MCF 10A (cell line): ENCODE measurements at regions not wholly inside any gene's neighbourhood (a gene's known extent, or its start where the extent isn't known, plus 50 kb on each side); places are given as distances from the start of the nearest gene placed in this dataset.
"Not testable (repeated sequence)": the region's sequence is repeated elsewhere in the genome, so short reads cannot be mapped to it uniquely, and the experiment has no call there.

Source experiments
- BruUV-seq: library from RNA; stranded (reverse); fragments of 400-500 nt; replicated peaks from 2 replicates; lab custom pipeline; 2021; lab: Mats Ljungman, UMichigan
- CTCF ChIA-PET: fragments of 300-600 bp; sonication (Branson Sonifier 250); formaldehyde crosslinking; extraction: SDS; loops from one replicate; lab custom pipeline; 2021; ENCODE audit warnings: antibody characterized with exemption, inconsistent platforms; lab: Yijun Ruan, JAX
- POLR2A ChIA-PET: fragments of 300-600, 350-650 bp; sonication (Branson Sonifier 250); formaldehyde crosslinking; extraction: SDS; loops from one replicate; lab custom pipeline; 2020; ENCODE audit warnings: antibody characterized with exemption, inconsistent platforms; lab: Yijun Ruan, JAX
- DNase-seq: peaks from one replicate; pipeline ENCODE4 v3.0.0-alpha.2; 2018; ENCODE audit not compliant: unreplicated experiment
- H3K27ac Mint-ChIP-seq: one replicate; pipeline ENCODE4 v1.8.0; 2022; ENCODE audit warnings: mild to moderate bottlenecking, low read depth, mixed read lengths; ENCODE audit not compliant: unreplicated experiment
- H3K27me3 Mint-ChIP-seq: one replicate; pipeline ENCODE4 v1.8.0; 2022; ENCODE audit warnings: mixed read lengths; ENCODE audit not compliant: insufficient read depth, unreplicated experiment
- H3K36me3 Mint-ChIP-seq: one replicate; pipeline ENCODE4 v1.8.0; 2022; ENCODE audit warnings: mild to moderate bottlenecking, moderate library complexity, mixed read lengths; ENCODE audit not compliant: insufficient read depth, unreplicated experiment
- H3K4me1 Mint-ChIP-seq: one replicate; pipeline ENCODE4 v1.8.0; 2022; ENCODE audit warnings: mixed read lengths; ENCODE audit not compliant: insufficient read depth, unreplicated experiment
- H3K4me3 Mint-ChIP-seq: one replicate; pipeline ENCODE4 v1.8.0; 2022; ENCODE audit warnings: mild to moderate bottlenecking, moderate library complexity, mixed read lengths; ENCODE audit not compliant: unreplicated experiment
- H3K9me3 Mint-ChIP-seq: one replicate; pipeline ENCODE4 v1.8.0; 2022; ENCODE audit warnings: mixed read lengths; ENCODE audit not compliant: unreplicated experiment
- CTCF ChIP-seq: fragments of 200-600 bp; IDR thresholded peaks from one replicate; pipeline ENCODE4 v1.8.0; 2022; ENCODE audit warnings: antibody characterized with exemption, mild to moderate bottlenecking; ENCODE audit not compliant: unreplicated experiment
- intact Hi-C: fragments of 100-400 bp; cut with micrococcal nuclease; formaldehyde crosslinking; loops from 2 replicates; pipeline ENCODE4 v1.14.1; 2022

GRCh38 chr20:26250249-26251114, 553.8 kb upstream of the ZNF337 start:
- H3K27me3 Mint-ChIP-seq, DNase-seq, H3K4me3 Mint-ChIP-seq, H3K9me3 Mint-ChIP-seq, H3K36me3 Mint-ChIP-seq, H3K27ac Mint-ChIP-seq, CTCF ChIA-PET, H3K4me1 Mint-ChIP-seq, intact Hi-C loops, POLR2A ChIA-PET, BruUV-seq: not testable (repeated sequence)

GRCh38 chr20:26243731-26244130, 547.1 kb upstream of the ZNF337 start:
- no peak overlapping the region for H3K4me3 Mint-ChIP-seq
- CTCF ChIA-PET, result interaction anchor here (0.6 kb wide), 1 partner anchor 24 kb away, joined by 3 read pairs; no protein-coding TSS in a partner anchor

DNA sequence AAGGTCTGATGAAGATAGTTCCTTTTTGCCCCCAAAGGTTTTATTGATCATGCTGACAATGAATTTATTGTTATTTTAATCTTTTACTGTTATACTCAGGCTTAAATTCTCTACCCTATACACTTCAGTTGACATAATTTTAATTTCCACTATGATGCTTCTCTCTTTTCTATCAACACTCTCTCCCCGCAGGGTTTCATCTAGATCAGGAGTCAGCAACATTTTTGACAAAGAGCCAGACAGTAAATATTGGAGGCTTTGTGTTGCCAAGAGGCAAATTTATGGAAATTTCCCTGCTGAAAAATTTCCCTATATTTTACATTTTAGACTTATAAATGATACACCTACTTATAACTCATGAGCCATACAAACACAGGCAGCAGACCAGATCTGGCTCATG, 524.0 kb upstream of the ZNF337 start:
- POLR2A ChIA-PET, H3K27ac Mint-ChIP-seq, DNase-seq, H3K36me3 Mint-ChIP-seq, H3K4me3 Mint-ChIP-seq, H3K9me3 Mint-ChIP-seq, intact Hi-C loops, CTCF ChIA-PET, H3K4me1 Mint-ChIP-seq, BruUV-seq, H3K27me3 Mint-ChIP-seq: not testable (repeated sequence)

More at GRCh38 chr20:26243731-26244130, 547.1 kb upstream of the ZNF337 start:
- Mint-ChIP-seq H3K36me3 (no peaks in the 10 kb centered on the region), H3K27me3 (no peaks in the 10 kb centered on the region), H3K27ac (peak overlapping the region; percentile 17), H3K9me3 (peaks cover 22% of the 10 kb centered on the region), H3K4me1 (peaks cover 5% of the 10 kb centered on the region)
- TF ChIP-seq CTCF, result no peak
- no peak for DNase-seq
- BruUV-seq, result no TSS peak
- POLR2A ChIA-PET, result no interaction called here
- intact Hi-C loops, result no loop called here

DNA sequence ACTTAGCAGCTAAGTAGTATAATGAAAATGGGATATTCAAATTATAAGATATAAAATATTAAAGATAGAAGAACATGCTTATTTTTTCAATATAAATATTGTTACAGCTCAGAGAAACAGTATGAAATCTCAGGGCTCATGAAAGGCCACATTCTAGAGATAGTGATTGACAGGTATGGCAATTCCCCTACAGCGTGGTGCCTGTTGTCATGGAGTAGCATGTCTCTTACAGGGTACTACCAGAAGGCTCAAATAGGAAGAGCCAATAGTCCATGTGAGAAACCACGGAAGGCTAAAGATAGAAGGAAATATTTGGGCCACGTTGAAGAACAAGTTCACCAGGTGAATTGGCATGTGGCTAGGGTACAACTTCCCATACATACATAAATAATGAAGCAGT, 522.9 kb upstream of the ZNF337 start:
- H3K27ac Mint-ChIP-seq, H3K4me3 Mint-ChIP-seq, CTCF ChIA-PET, POLR2A ChIA-PET, BruUV-seq, H3K27me3 Mint-ChIP-seq, DNase-seq, H3K36me3 Mint-ChIP-seq, H3K4me1 Mint-ChIP-seq, intact Hi-C loops, H3K9me3 Mint-ChIP-seq: not testable (repeated sequence)

DNA sequence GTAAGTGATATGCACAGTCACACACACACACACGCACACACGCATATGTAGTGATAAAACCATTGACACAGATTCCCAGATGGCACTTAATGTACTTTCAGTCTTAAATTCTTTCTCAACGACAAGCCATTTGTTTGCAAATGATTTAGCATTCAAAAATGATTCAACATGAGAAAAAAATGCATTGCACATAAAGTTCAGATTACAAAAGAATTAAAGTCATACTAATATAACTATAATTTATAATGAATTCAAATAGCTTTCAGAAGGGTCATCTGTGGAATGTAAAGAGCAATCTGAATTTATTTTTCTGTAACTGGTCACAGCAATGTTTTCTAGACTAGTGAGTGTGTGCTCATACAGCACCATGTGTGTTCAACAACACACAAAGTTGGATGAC, 521.6 kb upstream of the ZNF337 start:
- BruUV-seq, result no TSS peak
- no peak for TF ChIP-seq CTCF
- H3K36me3 Mint-ChIP-seq, result no peaks in the 10 kb centered on the region
- no peak overlapping the region for H3K27ac Mint-ChIP-seq
- intact Hi-C loops, result no loop called here
- no peaks in the 10 kb centered on the region for H3K9me3 Mint-ChIP-seq
- no peaks in the 10 kb centered on the region for H3K27me3 Mint-ChIP-seq
- CTCF ChIA-PET, result no interaction called here
- H3K4me3 Mint-ChIP-seq, result no peak overlapping the region
- POLR2A ChIA-PET, result no interaction called here
- no peak for DNase-seq
- no peaks in the 10 kb centered on the region for H3K4me1 Mint-ChIP-seq
